SK-N-SH (cell line): ENCODE measurements at regions not wholly inside any gene's neighbourhood (a gene's known extent, or its start where the extent isn't known, plus 50 kb on each side); places are given as distances from the start of the nearest gene placed in this dataset.

Experiments used
- CTCF ChIP-seq: fragments of 200-600 bp; sonication (generic); IDR thresholded peaks from 2 replicates; pipeline ENCODE4 v1.6.1; 2017; ENCODE audit warnings: antibody characterized with exemption, mild to moderate bottlenecking, moderate library complexity
- EP300 ChIP-seq, 2 experiments: IDR thresholded peaks; 2 replicates each; pipeline versions ENCODE4 v1.4.0 to v1.6.1; 2012; ENCODE audit warnings: borderline replicate concordance in 1 of 2, low read depth in 1 of 2, low read length in 1 of 2
- FOSL2 ChIP-seq: IDR thresholded peaks from 2 replicates; pipeline ENCODE4 v1.4.0; 2012; ENCODE audit warnings: low read depth, mild to moderate bottlenecking, moderate library complexity, borderline replicate concordance
- GABPA ChIP-seq: IDR thresholded peaks from 2 replicates; pipeline ENCODE4 v1.4.0; 2012; ENCODE audit warnings: low read depth, mild to moderate bottlenecking
- JUND ChIP-seq: IDR thresholded peaks from 2 replicates; pipeline ENCODE4 v1.4.0; 2012
- NRF1 ChIP-seq: IDR thresholded peaks from 2 replicates; pipeline ENCODE4 v1.6.1; 2012; ENCODE audit warnings: low read depth, mild to moderate bottlenecking, low read length
- POLR2AphosphoS5 ChIP-seq: IDR thresholded peaks from 2 replicates; pipeline ENCODE4 v1.6.1; 2012; ENCODE audit warnings: low read depth, low read length
- RCOR1 ChIP-seq: fragments of 150-350 bp; IDR thresholded peaks from 2 replicates; pipeline ENCODE4 v1.6.1; 2017; ENCODE audit warnings: antibody characterized with exemption, low read length
- TEAD4 ChIP-seq: IDR thresholded peaks from 2 replicates; pipeline ENCODE4 v1.4.0; 2012; ENCODE audit warnings: mild to moderate bottlenecking, borderline replicate concordance; ENCODE audit not compliant: insufficient read depth
- USF1 ChIP-seq: IDR thresholded peaks from 2 replicates; pipeline ENCODE4 v1.4.0; 2012; ENCODE audit warnings: low read depth, borderline replicate concordance
- TF ChIP-seq, protein P1 (sequence below): IDR thresholded peaks from 2 replicates; pipeline ENCODE4 v1.6.1; 2012; ENCODE audit warnings: mild to moderate bottlenecking, low read depth, low read length, moderate library complexity
- TF ChIP-seq, protein P2 (sequence below): IDR thresholded peaks from 2 replicates; pipeline ENCODE4 v1.4.0; 2012; ENCODE audit warnings: low read depth
- TF ChIP-seq, protein P3 (sequence below): IDR thresholded peaks from 2 replicates; pipeline ENCODE4 v1.4.0; 2012; ENCODE audit warnings: low read depth, borderline replicate concordance

DNA sequence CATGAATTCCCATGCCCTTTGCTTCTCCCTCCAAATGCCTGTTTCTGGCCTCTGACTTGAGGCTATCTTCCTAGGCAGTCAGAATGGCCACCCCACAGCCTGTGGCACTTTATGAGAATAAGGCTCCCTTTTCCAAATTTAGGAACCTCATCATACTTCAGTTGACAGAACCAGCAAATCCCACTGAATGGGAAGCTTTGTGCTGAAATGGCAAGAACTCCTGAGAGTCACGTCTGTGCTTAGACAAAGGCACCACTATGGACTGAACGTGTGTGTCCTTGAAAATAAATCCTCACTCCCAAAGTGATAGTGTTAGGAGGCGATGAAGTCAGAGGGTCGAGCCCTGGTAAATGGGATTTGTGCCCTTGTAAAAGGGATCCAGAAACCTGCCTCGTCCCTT lies 559.9 kb upstream of the SOX11 start:
- TF ChIP-seq JUND (no peak), EP300 (IDR thresholded peaks at IDR 0.05; ENCODE audit: borderline replicate concordance in 1 of 2, low read depth in 1 of 2, low read length in 1 of 2) (no peak), CTCF (no peak), GABPA (no peak), POLR2AphosphoS5 (no peak), RCOR1 (no peak), TEAD4 (no peak), NRF1 (no peak), USF1 (no peak), FOSL2 (no peak)
- TF ChIP-seq, protein P1, sequence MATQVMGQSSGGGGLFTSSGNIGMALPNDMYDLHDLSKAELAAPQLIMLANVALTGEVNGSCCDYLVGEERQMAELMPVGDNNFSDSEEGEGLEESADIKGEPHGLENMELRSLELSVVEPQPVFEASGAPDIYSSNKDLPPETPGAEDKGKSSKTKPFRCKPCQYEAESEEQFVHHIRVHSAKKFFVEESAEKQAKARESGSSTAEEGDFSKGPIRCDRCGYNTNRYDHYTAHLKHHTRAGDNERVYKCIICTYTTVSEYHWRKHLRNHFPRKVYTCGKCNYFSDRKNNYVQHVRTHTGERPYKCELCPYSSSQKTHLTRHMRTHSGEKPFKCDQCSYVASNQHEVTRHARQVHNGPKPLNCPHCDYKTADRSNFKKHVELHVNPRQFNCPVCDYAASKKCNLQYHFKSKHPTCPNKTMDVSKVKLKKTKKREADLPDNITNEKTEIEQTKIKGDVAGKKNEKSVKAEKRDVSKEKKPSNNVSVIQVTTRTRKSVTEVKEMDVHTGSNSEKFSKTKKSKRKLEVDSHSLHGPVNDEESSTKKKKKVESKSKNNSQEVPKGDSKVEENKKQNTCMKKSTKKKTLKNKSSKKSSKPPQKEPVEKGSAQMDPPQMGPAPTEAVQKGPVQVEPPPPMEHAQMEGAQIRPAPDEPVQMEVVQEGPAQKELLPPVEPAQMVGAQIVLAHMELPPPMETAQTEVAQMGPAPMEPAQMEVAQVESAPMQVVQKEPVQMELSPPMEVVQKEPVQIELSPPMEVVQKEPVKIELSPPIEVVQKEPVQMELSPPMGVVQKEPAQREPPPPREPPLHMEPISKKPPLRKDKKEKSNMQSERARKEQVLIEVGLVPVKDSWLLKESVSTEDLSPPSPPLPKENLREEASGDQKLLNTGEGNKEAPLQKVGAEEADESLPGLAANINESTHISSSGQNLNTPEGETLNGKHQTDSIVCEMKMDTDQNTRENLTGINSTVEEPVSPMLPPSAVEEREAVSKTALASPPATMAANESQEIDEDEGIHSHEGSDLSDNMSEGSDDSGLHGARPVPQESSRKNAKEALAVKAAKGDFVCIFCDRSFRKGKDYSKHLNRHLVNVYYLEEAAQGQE: no peak
- TF ChIP-seq, protein P2, sequence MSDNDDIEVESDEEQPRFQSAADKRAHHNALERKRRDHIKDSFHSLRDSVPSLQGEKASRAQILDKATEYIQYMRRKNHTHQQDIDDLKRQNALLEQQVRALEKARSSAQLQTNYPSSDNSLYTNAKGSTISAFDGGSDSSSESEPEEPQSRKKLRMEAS: no peak
- TF ChIP-seq, protein P3, sequence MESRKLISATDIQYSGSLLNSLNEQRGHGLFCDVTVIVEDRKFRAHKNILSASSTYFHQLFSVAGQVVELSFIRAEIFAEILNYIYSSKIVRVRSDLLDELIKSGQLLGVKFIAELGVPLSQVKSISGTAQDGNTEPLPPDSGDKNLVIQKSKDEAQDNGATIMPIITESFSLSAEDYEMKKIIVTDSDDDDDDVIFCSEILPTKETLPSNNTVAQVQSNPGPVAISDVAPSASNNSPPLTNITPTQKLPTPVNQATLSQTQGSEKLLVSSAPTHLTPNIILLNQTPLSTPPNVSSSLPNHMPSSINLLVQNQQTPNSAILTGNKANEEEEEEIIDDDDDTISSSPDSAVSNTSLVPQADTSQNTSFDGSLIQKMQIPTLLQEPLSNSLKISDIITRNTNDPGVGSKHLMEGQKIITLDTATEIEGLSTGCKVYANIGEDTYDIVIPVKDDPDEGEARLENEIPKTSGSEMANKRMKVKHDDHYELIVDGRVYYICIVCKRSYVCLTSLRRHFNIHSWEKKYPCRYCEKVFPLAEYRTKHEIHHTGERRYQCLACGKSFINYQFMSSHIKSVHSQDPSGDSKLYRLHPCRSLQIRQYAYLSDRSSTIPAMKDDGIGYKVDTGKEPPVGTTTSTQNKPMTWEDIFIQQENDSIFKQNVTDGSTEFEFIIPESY: no peak
